Epithelial cell of esophagus (primary cell): ENCODE measurements at regions not wholly inside any gene's neighbourhood (a gene's known extent, or its start where the extent isn't known, plus 50 kb on each side); places are given as distances from the start of the nearest gene placed in this dataset.

Experiments
- DNase-seq: peaks from one replicate; pipeline ENCODE4 v3.0.0; 2010; ENCODE audit warnings: low read depth
- H3K4me3 ChIP-seq: 2 replicates; pipeline ENCODE4 v1.5.1; 2011; ENCODE audit warnings: mild to moderate bottlenecking, low read length, control low read depth
- CTCF ChIP-seq: IDR thresholded peaks from 2 replicates; pipeline ENCODE4 v1.5.1; 2011; ENCODE audit warnings: low read depth, mild to moderate bottlenecking, low read length, control low read depth, inconsistent platforms; ENCODE audit not compliant: insufficient read depth; ENCODE audit errors: missing control alignments

- no peak for TF ChIP-seq CTCF
- DNase-seq = peak; percentile 51
- H3K4me3 ChIP-seq = no peak overlapping the region
These were observed 92.5 kb upstream of the SLC35B3 start for GRCh38 chr6:8527818-8528217.

GRCh38 chr6:8526624-8527023, 91.3 kb upstream of the SLC35B3 start:
- TF ChIP-seq CTCF = no peak
- no peak for DNase-seq
- no peak overlapping the region for H3K4me3 ChIP-seq

- no peak for DNase-seq
- no peak for TF ChIP-seq CTCF
- no peak overlapping the region for H3K4me3 ChIP-seq
These were observed 90.0 kb upstream of the SLC35B3 start for GRCh38 chr6:8525370-8525769.

GRCh38 chr6:8513174-8513573, 77.8 kb upstream of the SLC35B3 start:
- no peak for TF ChIP-seq CTCF
- peak; percentile 78 for DNase-seq
- no peak overlapping the region for H3K4me3 ChIP-seq

- TF ChIP-seq CTCF = no peak
- no peak for DNase-seq
- H3K4me3 ChIP-seq = no peak overlapping the region
These were observed 71.9 kb upstream of the SLC35B3 start for GRCh38 chr6:8507286-8507685.

- no peak for DNase-seq
- no peak overlapping the region for H3K4me3 ChIP-seq
- TF ChIP-seq CTCF = no peak
These were observed 70.8 kb upstream of the SLC35B3 start for GRCh38 chr6:8506126-8506525.

GRCh38 chr6:8499540-8499939, 64.2 kb upstream of the SLC35B3 start:
- DNase-seq = peak; percentile 48
- peak; percentile 75 for TF ChIP-seq CTCF
- no peak overlapping the region for H3K4me3 ChIP-seq
